A673 (cell line): ENCODE measurements at regions not wholly inside any gene's neighbourhood (a gene's known extent, or its start where the extent isn't known, plus 50 kb on each side); places are given as distances from the start of the nearest gene placed in this dataset.

Source experiments
- EZH2 ChIP-seq: fragments of 200-600 bp; sonication (generic); IDR thresholded peaks from 2 replicates; pipeline ENCODE4 v1.6.1; 2017; ENCODE audit warnings: borderline replicate concordance, low read depth, mild to moderate bottlenecking, mixed read lengths, antibody characterized with exemption, low read length; ENCODE audit not compliant: poor library complexity, severe bottlenecking
- TF ChIP-seq, protein P1 (sequence below): fragments of 300-800, 200-600 bp; sonication (generic); conservative IDR thresholded peaks from 2 replicates; pipeline ENCODE4 v1.5.1; 2017; ENCODE audit warnings: low read depth, mild to moderate bottlenecking, antibody characterized with exemption, low read length, moderate library complexity, mixed read lengths

DNA sequence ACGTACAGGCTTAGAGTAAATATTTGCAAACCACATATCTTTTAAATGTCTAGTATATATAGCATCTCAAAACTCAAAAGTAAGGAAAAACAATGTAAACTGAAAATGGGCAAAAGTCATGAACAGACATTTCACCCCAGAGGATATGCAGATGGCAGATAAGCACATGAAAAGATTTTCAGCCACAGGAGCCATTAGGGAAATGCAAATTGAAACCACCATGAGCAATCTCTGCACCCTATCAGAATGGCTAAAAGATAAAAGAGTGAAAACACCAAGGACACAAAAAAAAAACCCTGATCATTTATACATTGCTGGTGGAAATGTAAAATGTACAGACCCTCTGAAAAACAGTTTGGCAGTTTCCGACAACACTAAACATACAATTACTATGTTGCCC lies 292.7 kb downstream of the ZNF516 start:
- no peak for TF ChIP-seq EZH2
- TF ChIP-seq, protein P1, sequence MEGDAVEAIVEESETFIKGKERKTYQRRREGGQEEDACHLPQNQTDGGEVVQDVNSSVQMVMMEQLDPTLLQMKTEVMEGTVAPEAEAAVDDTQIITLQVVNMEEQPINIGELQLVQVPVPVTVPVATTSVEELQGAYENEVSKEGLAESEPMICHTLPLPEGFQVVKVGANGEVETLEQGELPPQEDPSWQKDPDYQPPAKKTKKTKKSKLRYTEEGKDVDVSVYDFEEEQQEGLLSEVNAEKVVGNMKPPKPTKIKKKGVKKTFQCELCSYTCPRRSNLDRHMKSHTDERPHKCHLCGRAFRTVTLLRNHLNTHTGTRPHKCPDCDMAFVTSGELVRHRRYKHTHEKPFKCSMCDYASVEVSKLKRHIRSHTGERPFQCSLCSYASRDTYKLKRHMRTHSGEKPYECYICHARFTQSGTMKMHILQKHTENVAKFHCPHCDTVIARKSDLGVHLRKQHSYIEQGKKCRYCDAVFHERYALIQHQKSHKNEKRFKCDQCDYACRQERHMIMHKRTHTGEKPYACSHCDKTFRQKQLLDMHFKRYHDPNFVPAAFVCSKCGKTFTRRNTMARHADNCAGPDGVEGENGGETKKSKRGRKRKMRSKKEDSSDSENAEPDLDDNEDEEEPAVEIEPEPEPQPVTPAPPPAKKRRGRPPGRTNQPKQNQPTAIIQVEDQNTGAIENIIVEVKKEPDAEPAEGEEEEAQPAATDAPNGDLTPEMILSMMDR, result no peak
